ENCODE measurements at regions not wholly inside any gene's neighbourhood (a gene's known extent, or its start where the extent isn't known, plus 50 kb on each side); places are given as distances from the start of the nearest gene placed in this dataset.

DNA sequence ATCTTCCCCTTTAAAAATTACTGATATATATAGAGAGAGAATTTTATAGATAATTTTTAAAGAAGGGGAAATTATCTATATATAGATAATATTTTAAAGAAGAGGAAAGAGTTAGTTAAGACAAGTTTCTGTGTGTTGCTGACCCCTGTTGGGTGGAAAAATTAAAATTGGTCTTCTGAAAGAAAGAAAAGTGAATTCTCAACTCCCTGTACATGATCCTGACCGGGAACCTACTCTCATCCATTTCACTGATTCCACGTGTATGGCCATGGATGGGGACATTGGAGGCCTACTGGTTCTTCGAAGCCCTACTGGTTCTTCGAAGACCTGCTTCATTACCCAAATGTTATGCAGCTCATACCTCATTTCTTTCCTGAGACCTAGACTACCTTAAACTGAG is 53.0 kb upstream of the TCF21 start:
- no peak for TF ChIP-seq POLR2A (IDR thresholded peaks at IDR 0.05; ENCODE audit: low read depth, low read length)
- no peak for TF ChIP-seq POLR2AphosphoS5 (IDR thresholded peaks at IDR 0.05; ENCODE audit: low read depth, low read length)
- TF ChIP-seq SPI1 (IDR thresholded peaks at IDR 0.05; ENCODE audit: low read depth, low read length) = no peak
- no peak for TF ChIP-seq TAF1 (IDR thresholded peaks at IDR 0.05; ENCODE audit: low read depth, low read length)
- no peak for TF ChIP-seq PAX5 (IDR thresholded peaks at IDR 0.05; ENCODE audit: insufficient read depth, low read length, severe bottlenecking)
- TF ChIP-seq POU2F2 (IDR thresholded peaks at IDR 0.05; ENCODE audit: low read depth, low read length) = no peak

Data from GM12891 (cell line).